B cell (primary cell): ENCODE measurements at regions not wholly inside any gene's neighbourhood (a gene's known extent, or its start where the extent isn't known, plus 50 kb on each side); places are given as distances from the start of the nearest gene placed in this dataset.

ENCODE experiments used
- ATAC-seq: fragments of 200-7000 bp; cut with Tn5 transposase; one replicate; pipeline ENCODE4 v1.10.0; 2021; ENCODE audit warnings: low read depth, mild to moderate bottlenecking, moderate number of reproducible peaks, moderate library complexity
- CTCF ChIA-PET: fragments of 350-600 bp; sonication (Branson Sonifier 250); formaldehyde crosslinking; loops from one replicate; lab custom pipeline; 2021; ENCODE audit warnings: antibody characterized with exemption, inconsistent platforms; lab: Charles Lee
- POLR2A ChIA-PET: fragments of 350-600 bp; sonication (Branson Sonifier 250); formaldehyde crosslinking; loops from one replicate; lab custom pipeline; 2021; ENCODE audit warnings: antibody characterized with exemption; lab: Charles Lee
- DNase-seq: peaks from one replicate; pipeline ENCODE4 v3.0.0; 2013
- H2AFZ ChIP-seq: 2 replicates; pipeline ENCODE4 v1.6.1; 2012; ENCODE audit warnings: mild to moderate bottlenecking, low read depth, low read length; ENCODE audit not compliant: insufficient read depth, poor library complexity, severe bottlenecking
- H3K27ac ChIP-seq, 2 donors: 1 replicate in 1 of 2; 2 replicates in 1 of 2; pipeline ENCODE4 v1.5.1; 2012 to 2013; ENCODE audit warnings: low read length in 2 of 2, mild to moderate bottlenecking in 2 of 2, moderate library complexity in 1 of 2
- H3K27me3 ChIP-seq, 4 experiments: fragments of 200-600 bp in 1 of 4; sonication (generic) in 1 of 4; replicated peaks in 1 of 4; 1 replicate in 2 of 4; 2 replicates in 2 of 4; pipeline versions ENCODE4 v1.6.1 to v1.7.0; 2013 to 2016; ENCODE audit warnings: low read length in 3 of 4, mild to moderate bottlenecking in 2 of 4, mixed read lengths in 1 of 4, moderate library complexity in 1 of 4; ENCODE audit not compliant: insufficient read depth in 4 of 4, control insufficient read depth in 3 of 4; ENCODE audit errors: control extremely low read depth in 1 of 4
- H3K36me3 ChIP-seq, 2 experiments: replicated peaks in 1 of 2; 1 replicate in 1 of 2; 2 replicates in 1 of 2; pipeline versions ENCODE4 v1.6.1 to v1.7.1; 2013; ENCODE audit warnings: low read length in 1 of 2; ENCODE audit not compliant: insufficient read depth in 2 of 2, control insufficient read depth in 1 of 2; ENCODE audit errors: control extremely low read depth in 1 of 2, extremely low read depth in 1 of 2
- H3K4me1 ChIP-seq, 2 donors: fragments of 200-600 bp in 1 of 2; sonication (generic) in 1 of 2; 1 replicate in 1 of 2; 2 replicates in 1 of 2; pipeline versions ENCODE4 v1.5.1 to v1.6.1; 2013 to 2017; ENCODE audit warnings: low read length in 2 of 2; ENCODE audit not compliant: control insufficient read depth in 2 of 2, insufficient read depth in 2 of 2
- H3K4me2 ChIP-seq: replicated peaks from 2 replicates; pipeline ENCODE3; 2012; ENCODE audit warnings: mild to moderate bottlenecking, low read depth, low read length; ENCODE audit not compliant: poor library complexity, severe bottlenecking
- H3K4me3 ChIP-seq, 5 experiments: fragments of 200-600 bp in 1 of 5; sonication (generic) in 1 of 5; 1 replicate in 3 of 5; 2 replicates in 2 of 5; pipeline versions ENCODE4 v1.5.1 to v1.7.0; 2011 to 2016; ENCODE audit warnings: low read length in 4 of 5, mild to moderate bottlenecking in 4 of 5, low read depth in 2 of 5, control low read depth in 1 of 5, moderate library complexity in 1 of 5; ENCODE audit not compliant: insufficient read depth in 1 of 5; ENCODE audit errors: control extremely low read depth in 1 of 5, extremely low read depth in 1 of 5
- H3K79me2 ChIP-seq: fragments of 200-600 bp; sonication (generic); one replicate; pipeline ENCODE4 v1.6.0; 2016; ENCODE audit warnings: low read length; ENCODE audit not compliant: control insufficient read depth, insufficient read depth
- H3K9ac ChIP-seq: fragments of 200-600 bp; sonication (generic); 2 replicates; pipeline ENCODE4 v1.6.1; 2017; ENCODE audit warnings: mild to moderate bottlenecking, low read length, moderate library complexity
- H3K9me3 ChIP-seq, 3 donors: one replicate each; pipeline versions ENCODE4 v1.6.1 to v1.7.1; 2013; ENCODE audit warnings: low read length in 2 of 3; ENCODE audit not compliant: control insufficient read depth in 2 of 3, insufficient read depth in 1 of 3; ENCODE audit errors: control extremely low read depth in 1 of 3
- H4K20me1 ChIP-seq: 2 replicates; pipeline ENCODE4 v1.6.0; 2012; ENCODE audit warnings: mild to moderate bottlenecking, low read length; ENCODE audit not compliant: insufficient read depth, control insufficient read depth, poor library complexity, severe bottlenecking
- H3K27ac Mint-ChIP-seq: one replicate; pipeline ENCODE4 v1.8.0; 2021; ENCODE audit warnings: mixed read lengths
- H3K27me3 Mint-ChIP-seq: one replicate; pipeline ENCODE4 v1.8.0; 2021; ENCODE audit warnings: mixed read lengths
- H3K4me1 Mint-ChIP-seq: one replicate; pipeline ENCODE4 v1.8.0; 2021; ENCODE audit warnings: mixed read lengths
- H3K4me3 Mint-ChIP-seq: one replicate; pipeline ENCODE4 v1.8.0; 2021; ENCODE audit warnings: mixed read lengths
- H3K9me3 Mint-ChIP-seq: one replicate; pipeline ENCODE4 v1.8.0; 2022; ENCODE audit warnings: mixed read lengths; ENCODE audit not compliant: insufficient read depth
- CTCF ChIP-seq: fragments of 200-600 bp; IDR thresholded peaks from one replicate; pipeline ENCODE4 v1.8.0; 2022; ENCODE audit warnings: antibody characterized with exemption, mild to moderate bottlenecking
- EZH2 ChIP-seq: IDR thresholded peaks from 2 replicates; pipeline ENCODE4 v1.6.1; 2012; ENCODE audit warnings: borderline replicate concordance, low read depth, mild to moderate bottlenecking, moderate library complexity, low read length; ENCODE audit not compliant: insufficient read depth, poor library complexity, severe bottlenecking
- WGBS: methylation state at CpG from one replicate; pipeline ENCODE4 v1.1.5; 2013; ENCODE audit warnings: missing lambda C conversion rate; ENCODE audit not compliant: insufficient coverage; 5-methylcytosine and 5-hydroxymethylcytosine counted together
- intact Hi-C: fragments of 100-400 bp; cut with micrococcal nuclease; formaldehyde crosslinking; loops from one replicate; pipeline ENCODE4 v1.10.0; 2022

DNA sequence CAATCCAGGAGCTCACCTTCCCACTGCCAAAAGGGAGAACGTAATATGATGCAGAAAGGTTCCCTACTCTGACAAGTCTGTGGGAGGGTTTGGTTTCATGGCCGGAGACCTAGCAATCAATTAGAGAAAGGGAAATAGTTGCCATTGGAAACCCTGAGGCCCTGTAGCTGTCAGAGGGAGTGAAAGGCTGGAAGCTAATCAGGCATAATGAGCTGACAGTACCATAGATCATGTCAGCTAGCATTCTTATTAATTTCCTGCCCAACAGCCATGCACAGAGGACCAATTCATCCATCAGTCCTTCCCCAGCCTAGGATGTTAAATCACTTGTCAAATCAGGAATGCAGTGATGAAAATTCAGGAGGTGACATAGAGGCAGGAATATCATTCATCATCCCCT is 527.3 kb downstream of the PLPP3 start:
- WGBS: 67% methylated on average over 1 of the region's 2 CpGs
- H3K27ac Mint-ChIP-seq: no peak overlapping the region
- ATAC-seq (no peak), DNase-seq (no peak)
- POLR2A ChIA-PET: no interaction called here
- no peak overlapping the region for H3K27ac ChIP-seq
- H3K4me3 ChIP-seq: no peak overlapping the region
- H2AFZ ChIP-seq: no peak overlapping the region
- intact Hi-C loops: no loop called here
- no peaks in the 10 kb centered on the region for H3K36me3 ChIP-seq
- no peak overlapping the region for H3K9ac ChIP-seq
- TF ChIP-seq CTCF (no peak), EZH2 (no peak)
- H3K79me2 ChIP-seq: no peaks in the 10 kb centered on the region
- H3K4me1 Mint-ChIP-seq: no peaks in the 10 kb centered on the region
- H3K4me1 ChIP-seq: no peaks in the 10 kb centered on the region
- H3K4me3 Mint-ChIP-seq: no peak overlapping the region
- no peaks in the 10 kb centered on the region for H3K9me3 Mint-ChIP-seq
- CTCF ChIA-PET: no interaction called here
- no peaks in the 10 kb centered on the region for H4K20me1 ChIP-seq
- H3K9me3 ChIP-seq: peaks cover 0 to 2% (median 0%) of the 10 kb centered on the region in 3 donors
- H3K4me2 ChIP-seq: no peak overlapping the region
- no peaks in the 10 kb centered on the region for H3K27me3 ChIP-seq
- peaks cover 9% of the 10 kb centered on the region for H3K27me3 Mint-ChIP-seq

- ChIA-PET POLR2A (no interaction called here), CTCF (no interaction called here)
- no peak overlapping the region for H3K9ac ChIP-seq
- no peaks in the 10 kb centered on the region for H3K4me1 Mint-ChIP-seq
- H3K4me3 ChIP-seq: no peak overlapping the region
- intact Hi-C loops: no loop called here
- H3K79me2 ChIP-seq: no peaks in the 10 kb centered on the region
- no peaks in the 10 kb centered on the region for H3K4me1 ChIP-seq
- no peak for DNase-seq
- no peak overlapping the region for H3K4me3 Mint-ChIP-seq
- no peaks in the 10 kb centered on the region for H4K20me1 ChIP-seq
- H3K27ac Mint-ChIP-seq: no peak overlapping the region
- H3K36me3 ChIP-seq: no peaks in the 10 kb centered on the region
- no peak overlapping the region for H3K4me2 ChIP-seq
- no peaks in the 10 kb centered on the region for H3K27me3 ChIP-seq
- no peak overlapping the region for H3K27ac ChIP-seq
- H3K9me3 ChIP-seq: peaks cover 0 to 2% (median 0%) of the 10 kb centered on the region in 3 donors
- TF ChIP-seq CTCF (no peak), EZH2 (no peak)
- H2AFZ ChIP-seq: no peak overlapping the region
- H3K9me3 Mint-ChIP-seq: no peaks in the 10 kb centered on the region
- no CpG with 5 or more reads among the region's 2 CpGs for WGBS
- ATAC-seq: no peak
- peaks cover 9% of the 10 kb centered on the region for H3K27me3 Mint-ChIP-seq
Observed at GRCh38 chr1:56050911-56051310, 528.5 kb downstream of the PLPP3 start.
